Smooth muscle cell (in vitro differentiated cells): ENCODE measurements at regions not wholly inside any gene's neighbourhood (a gene's known extent, or its start where the extent isn't known, plus 50 kb on each side); places are given as distances from the start of the nearest gene placed in this dataset.

ENCODE experiments used
- DNase-seq: peaks from one replicate; lab custom pipeline; 2025; ENCODE audit not compliant: unreplicated experiment; lab: John Stamatoyannopoulos, UW
- H2AFZ ChIP-seq: fragments of 200-600 bp; sonication (generic); 2 replicates; pipeline ENCODE4 v1.6.0; 2016; ENCODE audit warnings: antibody characterized with exemption, low read depth, mild to moderate bottlenecking
- H3F3A ChIP-seq: fragments of 200-600 bp; sonication (generic); 2 replicates; pipeline ENCODE4 v1.6.0; 2017; ENCODE audit warnings: antibody characterized with exemption, low read depth
- H3K27ac ChIP-seq: fragments of 200-600 bp; sonication (generic); 2 replicates; pipeline ENCODE4 v1.5.1; 2016; ENCODE audit warnings: low read depth, mild to moderate bottlenecking
- H3K27me3 ChIP-seq: fragments of 200-600 bp; sonication (generic); 2 replicates; pipeline ENCODE4 v1.6.1; 2016; ENCODE audit warnings: low read depth, mild to moderate bottlenecking
- H3K36me3 ChIP-seq: fragments of 200-600 bp; sonication (generic); 2 replicates; pipeline ENCODE4 v1.5.1; 2016; ENCODE audit warnings: low read depth
- H3K4me1 ChIP-seq: fragments of 200-600 bp; sonication (generic); 2 replicates; pipeline ENCODE4 v1.5.1; 2016; ENCODE audit warnings: low read depth
- H3K4me2 ChIP-seq: fragments of 200-600 bp; sonication (generic); 2 replicates; pipeline ENCODE4 v1.6.0; 2016; ENCODE audit warnings: mild to moderate bottlenecking
- H3K4me3 ChIP-seq: fragments of 200-600 bp; sonication (generic); 2 replicates; pipeline ENCODE4 v1.5.1; 2016; ENCODE audit warnings: mild to moderate bottlenecking
- H3K79me2 ChIP-seq: fragments of 200-600 bp; sonication (generic); 2 replicates; pipeline ENCODE4 v1.6.0; 2016; ENCODE audit warnings: low read depth, mild to moderate bottlenecking
- H3K9ac ChIP-seq: fragments of 200-600 bp; sonication (generic); 2 replicates; pipeline ENCODE4 v1.6.0; 2016; ENCODE audit warnings: low read depth
- H3K9me3 ChIP-seq: fragments of 200-600 bp; sonication (generic); replicated peaks from 2 replicates; pipeline ENCODE4 v1.5.1; 2016; ENCODE audit warnings: low read depth
- H4K20me1 ChIP-seq: fragments of 200-600 bp; sonication (generic); 2 replicates; pipeline ENCODE4 v1.6.0; 2016; ENCODE audit warnings: low read depth
- WGBS: methylation state at CpG from one replicate; pipeline ENCODE4 v1.1.7; 2016; ENCODE audit warnings: low lambda C conversion rate; 5-methylcytosine and 5-hydroxymethylcytosine counted together
- TF ChIP-seq, protein P1 (sequence below): fragments of 200-600 bp; sonication (generic); IDR thresholded peaks from 2 replicates; pipeline ENCODE4 v1.5.1; 2017; ENCODE audit warnings: borderline replicate concordance, mild to moderate bottlenecking, antibody characterized with exemption; ENCODE audit not compliant: insufficient read depth, poor library complexity, severe bottlenecking

DNA sequence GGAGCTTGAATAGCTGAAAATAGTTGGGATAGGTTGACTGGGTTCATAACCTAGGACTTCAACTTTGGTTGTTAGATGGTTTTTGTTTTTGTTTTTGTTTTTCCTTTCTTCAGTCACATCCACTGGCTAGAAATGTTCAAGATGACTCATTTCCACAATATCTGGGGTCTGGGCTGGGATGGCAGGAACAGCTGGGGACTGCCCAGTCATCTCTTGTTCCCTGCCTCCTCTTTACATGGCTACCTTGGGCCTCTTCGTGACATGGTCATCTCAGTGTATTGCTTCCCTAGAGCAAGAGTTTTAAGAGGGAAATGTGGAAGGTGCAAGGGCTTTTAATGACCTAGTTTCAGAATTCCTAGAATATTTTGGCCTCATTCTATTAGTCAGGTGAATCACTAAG lies 915.8 kb downstream of the XPNPEP1 start:
- no peak overlapping the region for H3K27ac ChIP-seq
- H3K27me3 ChIP-seq: no peaks in the 10 kb centered on the region
- no peak overlapping the region for H2AFZ ChIP-seq
- no peaks in the 10 kb centered on the region for H3K9me3 ChIP-seq
- H3K4me3 ChIP-seq: no peak overlapping the region
- WGBS: 82% methylated on average over 1 of the region's 1 CpG
- no peaks in the 10 kb centered on the region for H3K4me1 ChIP-seq
- no peaks in the 10 kb centered on the region for H4K20me1 ChIP-seq
- no peak overlapping the region for H3K4me2 ChIP-seq
- no peaks in the 10 kb centered on the region for H3K36me3 ChIP-seq
- TF ChIP-seq, protein P1, sequence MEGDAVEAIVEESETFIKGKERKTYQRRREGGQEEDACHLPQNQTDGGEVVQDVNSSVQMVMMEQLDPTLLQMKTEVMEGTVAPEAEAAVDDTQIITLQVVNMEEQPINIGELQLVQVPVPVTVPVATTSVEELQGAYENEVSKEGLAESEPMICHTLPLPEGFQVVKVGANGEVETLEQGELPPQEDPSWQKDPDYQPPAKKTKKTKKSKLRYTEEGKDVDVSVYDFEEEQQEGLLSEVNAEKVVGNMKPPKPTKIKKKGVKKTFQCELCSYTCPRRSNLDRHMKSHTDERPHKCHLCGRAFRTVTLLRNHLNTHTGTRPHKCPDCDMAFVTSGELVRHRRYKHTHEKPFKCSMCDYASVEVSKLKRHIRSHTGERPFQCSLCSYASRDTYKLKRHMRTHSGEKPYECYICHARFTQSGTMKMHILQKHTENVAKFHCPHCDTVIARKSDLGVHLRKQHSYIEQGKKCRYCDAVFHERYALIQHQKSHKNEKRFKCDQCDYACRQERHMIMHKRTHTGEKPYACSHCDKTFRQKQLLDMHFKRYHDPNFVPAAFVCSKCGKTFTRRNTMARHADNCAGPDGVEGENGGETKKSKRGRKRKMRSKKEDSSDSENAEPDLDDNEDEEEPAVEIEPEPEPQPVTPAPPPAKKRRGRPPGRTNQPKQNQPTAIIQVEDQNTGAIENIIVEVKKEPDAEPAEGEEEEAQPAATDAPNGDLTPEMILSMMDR: no peak
- no peak for DNase-seq
- H3F3A ChIP-seq: no peaks in the 10 kb centered on the region
- no peaks in the 10 kb centered on the region for H3K79me2 ChIP-seq
- H3K9ac ChIP-seq: no peak overlapping the region

DNA sequence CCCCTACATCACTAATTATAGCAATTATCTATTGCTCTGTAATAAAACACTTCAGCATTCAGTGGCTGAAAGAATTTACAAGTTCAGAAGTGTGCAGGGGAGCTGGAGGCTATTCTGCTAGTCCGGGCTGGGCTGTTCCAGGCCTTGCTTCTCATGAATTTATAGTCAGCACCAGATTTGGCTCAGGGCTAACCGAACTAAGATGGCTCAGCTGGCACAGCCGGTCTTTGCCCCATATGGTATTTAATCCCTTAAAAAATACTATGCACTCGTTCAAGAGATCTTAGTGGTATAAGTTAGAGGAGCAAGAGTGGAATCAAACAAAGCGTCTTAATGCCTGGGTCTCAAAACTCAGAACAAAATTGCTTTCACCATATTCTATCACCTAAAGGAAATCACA lies 932.9 kb downstream of the XPNPEP1 start:
- Histone ChIP-seq H3K4me2 (no peak overlapping the region), H2AFZ (no peak overlapping the region), H3K36me3 (no peaks in the 10 kb centered on the region), H4K20me1 (no peaks in the 10 kb centered on the region), H3F3A (no peaks in the 10 kb centered on the region), H3K4me3 (no peak overlapping the region), H3K9me3 (no peaks in the 10 kb centered on the region), H3K79me2 (no peaks in the 10 kb centered on the region), H3K9ac (no peak overlapping the region), H3K27me3 (peaks cover 4% of the 10 kb centered on the region), H3K4me1 (no peaks in the 10 kb centered on the region), H3K27ac (no peak overlapping the region)
- DNase-seq: no peak
- 89% methylated on average over 5 of the region's 5 CpGs for WGBS
- TF ChIP-seq, protein P1: no peak

DNA sequence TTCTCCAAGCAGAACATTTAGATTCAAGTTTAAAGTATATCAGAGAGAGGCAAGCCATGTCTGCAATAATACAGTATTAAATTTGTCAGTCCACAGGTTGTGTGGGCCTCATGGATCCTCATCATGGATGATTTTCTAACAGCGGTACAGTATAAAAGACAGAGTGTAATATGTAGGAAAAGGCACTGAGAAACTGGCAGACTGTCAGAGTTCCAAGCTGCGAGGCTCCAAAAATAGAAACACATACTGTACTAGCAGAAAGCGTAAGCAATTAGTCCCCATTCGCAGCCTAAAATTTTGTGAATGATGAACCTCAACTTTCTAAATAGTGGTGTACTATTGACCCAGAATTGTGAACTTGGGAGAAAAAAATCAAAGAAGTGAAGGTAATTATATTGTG lies 933.3 kb downstream of the XPNPEP1 start:
- TF ChIP-seq, protein P1: no peak
- Histone ChIP-seq H4K20me1 (no peaks in the 10 kb centered on the region), H3K36me3 (no peaks in the 10 kb centered on the region), H3F3A (no peaks in the 10 kb centered on the region), H3K9me3 (no peaks in the 10 kb centered on the region), H3K27ac (no peak overlapping the region), H2AFZ (no peak overlapping the region), H3K4me1 (no peaks in the 10 kb centered on the region), H3K9ac (no peak overlapping the region), H3K27me3 (peaks cover 4% of the 10 kb centered on the region), H3K4me3 (no peak overlapping the region), H3K4me2 (no peak overlapping the region), H3K79me2 (no peaks in the 10 kb centered on the region)
- 80% methylated on average over 4 of the region's 4 CpGs for WGBS
- DNase-seq: no peak

DNA sequence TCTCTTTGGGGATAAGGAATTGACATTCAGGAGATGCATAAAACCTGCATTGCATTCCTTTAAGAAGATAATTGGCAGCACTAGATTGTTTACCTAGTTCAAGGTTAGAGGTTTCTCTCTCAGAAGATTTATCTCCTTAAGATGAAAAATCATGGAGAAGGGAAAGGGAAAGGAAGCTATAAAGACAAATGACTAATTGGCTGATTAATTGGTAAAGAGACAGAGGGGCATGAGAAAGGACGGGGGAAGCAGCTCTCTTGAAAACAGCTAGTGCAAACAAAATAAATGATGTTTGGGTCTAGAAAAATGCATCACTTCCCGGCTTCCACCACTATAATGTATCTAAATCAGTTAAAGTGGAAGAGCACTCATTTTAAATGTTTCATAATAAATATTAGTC lies 941.2 kb downstream of the XPNPEP1 start:
- no peaks in the 10 kb centered on the region for H3K27me3 ChIP-seq
- H3K36me3 ChIP-seq: no peaks in the 10 kb centered on the region
- H3K79me2 ChIP-seq: no peaks in the 10 kb centered on the region
- no peak for DNase-seq
- H2AFZ ChIP-seq: no peak overlapping the region
- TF ChIP-seq, protein P1: no peak
- H3K4me3 ChIP-seq: no peak overlapping the region
- 40% methylated on average over 2 of the region's 2 CpGs for WGBS
- H3K4me1 ChIP-seq: no peaks in the 10 kb centered on the region
- no peaks in the 10 kb centered on the region for H4K20me1 ChIP-seq
- no peaks in the 10 kb centered on the region for H3F3A ChIP-seq
- no peaks in the 10 kb centered on the region for H3K9me3 ChIP-seq
- H3K9ac ChIP-seq: no peak overlapping the region
- no peak overlapping the region for H3K4me2 ChIP-seq
- no peak overlapping the region for H3K27ac ChIP-seq
